AG04450 (cell line): ENCODE measurements at regions not wholly inside any gene's neighbourhood (a gene's known extent, or its start where the extent isn't known, plus 50 kb on each side); places are given as distances from the start of the nearest gene placed in this dataset.

ENCODE experiments used
- CTCF ChIA-PET: fragments of 300-600, 350-600 bp; formaldehyde crosslinking; extraction: SDS; loops from one replicate; lab custom pipeline; 2022; ENCODE audit warnings: antibody characterized with exemption, inconsistent platforms; lab: Charles Lee
- POLR2A ChIA-PET: fragments of 350-600 bp; formaldehyde crosslinking; extraction: SDS; loops from one replicate; lab custom pipeline; 2021; ENCODE audit warnings: antibody characterized with exemption, inconsistent platforms; lab: Yijun Ruan, JAX
- DNase-seq: peaks from one replicate; pipeline ENCODE4 v3.0.0-alpha.2; 2011; ENCODE audit warnings: low read depth, low spot score
- H3K27ac ChIP-seq: one replicate; pipeline ENCODE4 v1.5.1; 2012; ENCODE audit warnings: low read depth, low read length, control low read depth
- H3K27me3 ChIP-seq: one replicate; pipeline ENCODE4 v1.6.0; 2012; ENCODE audit warnings: low read length; ENCODE audit not compliant: control insufficient read depth, insufficient read depth
- H3K4me3 ChIP-seq: 2 replicates; pipeline ENCODE4 v1.5.1; 2011; ENCODE audit warnings: mild to moderate bottlenecking, low read depth, low read length, control low read depth
- H3K9me3 ChIP-seq: 2 replicates; pipeline ENCODE4 v1.5.1; 2012; ENCODE audit warnings: low read length; ENCODE audit not compliant: control insufficient read depth, insufficient read depth
- CTCF ChIP-seq: IDR thresholded peaks from 2 replicates; pipeline ENCODE4 v1.5.1; 2011; ENCODE audit warnings: low read depth, low read length, control low read depth, inconsistent platforms

GRCh38 chr5:125610892-125611291, 812.3 kb upstream of the GRAMD2B start:
- Histone ChIP-seq H3K27me3 (no peaks in the 10 kb centered on the region), H3K9me3 (no peaks in the 10 kb centered on the region), H3K4me3 (no peak overlapping the region), H3K27ac (no peak overlapping the region)
- no peak for TF ChIP-seq CTCF
- DNase-seq = no peak
- ChIA-PET CTCF (no interaction called here), POLR2A (no interaction called here)

GRCh38 chr5:125611541-125611940, 811.7 kb upstream of the GRAMD2B start:
- DNase-seq = no peak
- Histone ChIP-seq H3K9me3 (no peaks in the 10 kb centered on the region), H3K27me3 (no peaks in the 10 kb centered on the region), H3K4me3 (no peak overlapping the region), H3K27ac (no peak overlapping the region)
- ChIA-PET CTCF (no interaction called here), POLR2A (no interaction called here)
- no peak for TF ChIP-seq CTCF

GRCh38 chr5:125612181-125612721, 811.0 kb upstream of the GRAMD2B start:
- CTCF ChIA-PET = no interaction called here
- POLR2A ChIA-PET = no interaction called here
- no peak for DNase-seq

GRCh38 chr5:125612776-125613175, 810.4 kb upstream of the GRAMD2B start:
- Histone ChIP-seq H3K9me3 (no peaks in the 10 kb centered on the region), H3K4me3 (no peak overlapping the region), H3K27ac (no peak overlapping the region), H3K27me3 (no peaks in the 10 kb centered on the region)
- ChIA-PET POLR2A (no interaction called here), CTCF (interaction anchor here (1.5 kb wide), 1 partner anchor 9 kb away, joined by 4 read pairs; no protein-coding TSS in a partner anchor)
- DNase-seq = no peak
- TF ChIP-seq CTCF = no peak

More at GRCh38 chr5:125612181-125612721, 811.0 kb upstream of the GRAMD2B start:
- Histone ChIP-seq H3K27me3 (no peaks in the 10 kb centered on the region), H3K4me3 (no peak overlapping the region), H3K27ac (no peak overlapping the region), H3K9me3 (no peaks in the 10 kb centered on the region)
- TF ChIP-seq CTCF = no peak

GRCh38 chr5:125630237-125630636, 793.0 kb upstream of the GRAMD2B start:
- no peak for DNase-seq
- Histone ChIP-seq H3K27me3 (no peaks in the 10 kb centered on the region), H3K27ac (no peak overlapping the region), H3K9me3 (no peaks in the 10 kb centered on the region), H3K4me3 (no peak overlapping the region)
- TF ChIP-seq CTCF = no peak
- ChIA-PET POLR2A (no interaction called here), CTCF (no interaction called here)
